ENCODE measurements at regions not wholly inside any gene's neighbourhood (a gene's known extent, or its start where the extent isn't known, plus 50 kb on each side); places are given as distances from the start of the nearest gene placed in this dataset.

DNA sequence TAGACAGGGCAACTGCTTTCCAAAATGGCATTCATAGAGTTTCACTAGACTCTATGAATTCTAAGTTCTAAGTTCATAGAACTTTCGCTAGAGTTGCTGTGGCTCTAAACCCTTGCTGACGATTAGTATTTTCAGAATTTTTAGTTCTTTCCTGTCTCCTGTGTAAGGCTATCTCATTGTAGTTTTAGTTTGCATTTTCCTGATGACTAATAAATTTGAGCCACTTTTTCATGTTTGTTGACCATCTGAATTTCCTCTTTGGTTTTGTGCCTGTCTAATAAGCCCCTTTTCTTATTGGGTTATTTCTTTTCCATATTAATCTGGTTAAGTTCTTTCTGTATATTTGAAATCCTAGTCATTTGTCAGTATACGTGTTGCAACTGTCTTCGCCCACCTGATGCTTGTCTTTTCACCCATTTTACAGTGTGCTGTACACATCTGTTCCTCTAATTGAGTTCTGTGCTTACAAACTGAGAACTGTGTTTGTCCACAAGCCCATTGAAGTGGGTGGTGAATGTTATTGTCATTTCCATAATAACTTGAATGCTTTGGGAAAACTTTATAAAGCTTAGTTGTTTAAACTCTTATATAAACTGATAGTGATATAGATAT is 177.7 kb upstream of the CDYL start:
- Histone ChIP-seq H3K4me3 (no peak overlapping the region), H3K4me1 (peaks cover 8% of the 10 kb centered on the region), H3K9me3 (no peaks in the 10 kb centered on the region), H3K27me3 (ENCODE audit: low read depth) (no peaks in the 10 kb centered on the region), H3K36me3 (no peaks in the 10 kb centered on the region), H3K27ac (no peak overlapping the region)
- TF ChIP-seq, protein P1, sequence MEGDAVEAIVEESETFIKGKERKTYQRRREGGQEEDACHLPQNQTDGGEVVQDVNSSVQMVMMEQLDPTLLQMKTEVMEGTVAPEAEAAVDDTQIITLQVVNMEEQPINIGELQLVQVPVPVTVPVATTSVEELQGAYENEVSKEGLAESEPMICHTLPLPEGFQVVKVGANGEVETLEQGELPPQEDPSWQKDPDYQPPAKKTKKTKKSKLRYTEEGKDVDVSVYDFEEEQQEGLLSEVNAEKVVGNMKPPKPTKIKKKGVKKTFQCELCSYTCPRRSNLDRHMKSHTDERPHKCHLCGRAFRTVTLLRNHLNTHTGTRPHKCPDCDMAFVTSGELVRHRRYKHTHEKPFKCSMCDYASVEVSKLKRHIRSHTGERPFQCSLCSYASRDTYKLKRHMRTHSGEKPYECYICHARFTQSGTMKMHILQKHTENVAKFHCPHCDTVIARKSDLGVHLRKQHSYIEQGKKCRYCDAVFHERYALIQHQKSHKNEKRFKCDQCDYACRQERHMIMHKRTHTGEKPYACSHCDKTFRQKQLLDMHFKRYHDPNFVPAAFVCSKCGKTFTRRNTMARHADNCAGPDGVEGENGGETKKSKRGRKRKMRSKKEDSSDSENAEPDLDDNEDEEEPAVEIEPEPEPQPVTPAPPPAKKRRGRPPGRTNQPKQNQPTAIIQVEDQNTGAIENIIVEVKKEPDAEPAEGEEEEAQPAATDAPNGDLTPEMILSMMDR (IDR thresholded peaks at IDR 0.05) = no peak
- intact Hi-C loops (cut with DNase I) = no loop called here
- ATAC-seq (no peak), DNase-seq (no peak)

DNA sequence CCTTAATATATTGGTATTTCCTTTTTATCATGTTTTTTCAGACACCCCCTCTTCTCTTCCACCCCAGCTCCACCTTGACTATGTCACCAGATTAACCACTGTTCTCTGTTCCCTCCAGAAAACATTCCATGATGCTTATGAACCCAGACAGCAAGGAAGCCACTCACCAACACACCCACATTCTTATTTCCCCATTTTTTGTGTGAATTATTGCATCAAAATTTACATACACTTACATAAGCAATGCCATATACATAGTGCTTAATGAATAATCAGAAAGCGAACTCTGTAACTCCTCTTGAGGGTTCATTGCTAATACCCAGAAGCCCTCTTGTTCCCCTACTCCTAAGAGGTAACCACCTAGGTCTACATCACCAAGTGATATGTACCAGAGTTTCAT is 182.3 kb upstream of the CDYL start:
- DNase-seq (no peak), ATAC-seq (peak in 1 of 2 donors; percentile 21)
- no peaks in the 10 kb centered on the region for H3K27me3 ChIP-seq (ENCODE audit: low read depth)
- H3K27ac ChIP-seq = no peak overlapping the region
- H3K9me3 ChIP-seq = no peaks in the 10 kb centered on the region
- intact Hi-C loops (cut with DNase I) = no loop called here
- H3K4me3 ChIP-seq = no peak overlapping the region
- no peaks in the 10 kb centered on the region for H3K36me3 ChIP-seq
- no peaks in the 10 kb centered on the region for H3K4me1 ChIP-seq
- TF ChIP-seq, protein P1 (IDR thresholded peaks at IDR 0.05) = no peak

DNA sequence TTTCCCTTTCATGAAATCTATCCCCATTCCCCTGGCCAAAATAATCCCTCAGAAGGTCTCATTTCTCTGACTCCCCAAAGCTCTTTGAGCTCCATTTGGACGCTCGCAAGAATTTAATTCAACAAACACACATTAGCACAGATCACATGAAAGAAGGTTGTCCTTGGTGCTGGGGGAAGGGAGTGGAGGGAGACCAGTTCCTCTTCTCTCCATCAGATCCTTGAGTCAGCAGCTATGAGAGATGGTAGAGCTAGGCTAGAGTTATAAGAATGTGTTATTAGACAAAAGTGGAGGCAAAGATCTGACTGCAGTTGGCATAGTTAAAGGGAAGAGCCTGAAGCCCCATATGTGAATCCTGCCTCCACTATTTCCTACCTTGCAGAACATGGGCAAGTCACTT is 184.2 kb upstream of the CDYL start:
- no peaks in the 10 kb centered on the region for H3K27me3 ChIP-seq (ENCODE audit: low read depth)
- intact Hi-C loops (cut with DNase I) = no loop called here
- ATAC-seq = no peak
- no peak for DNase-seq
- no peaks in the 10 kb centered on the region for H3K4me1 ChIP-seq
- TF ChIP-seq, protein P1 (IDR thresholded peaks at IDR 0.05) = no peak
- H3K36me3 ChIP-seq = no peaks in the 10 kb centered on the region
- H3K27ac ChIP-seq = no peak overlapping the region
- no peak overlapping the region for H3K4me3 ChIP-seq
- no peaks in the 10 kb centered on the region for H3K9me3 ChIP-seq

DNA sequence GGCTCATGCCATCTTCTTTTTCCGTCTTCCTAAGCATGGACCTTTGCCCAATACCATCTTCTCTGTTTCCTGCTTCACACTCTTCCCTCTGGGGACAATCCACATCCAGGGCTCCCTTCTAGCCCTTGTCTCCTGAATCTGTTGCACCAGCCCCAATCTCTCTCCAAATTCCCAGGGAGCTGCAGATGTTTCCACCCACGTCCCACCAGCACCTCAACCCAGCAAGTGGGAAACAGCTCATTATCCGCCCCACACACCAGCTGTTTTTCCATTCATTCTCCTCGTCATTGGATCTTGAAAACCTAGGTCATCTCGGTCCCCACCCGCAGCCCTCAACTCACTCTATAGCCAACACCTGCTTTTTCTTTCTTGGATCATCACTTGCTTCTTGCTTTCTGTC is 185.0 kb upstream of the CDYL start:
- Histone ChIP-seq H3K9me3 (no peaks in the 10 kb centered on the region), H3K27ac (no peak overlapping the region), H3K27me3 (ENCODE audit: low read depth) (no peaks in the 10 kb centered on the region), H3K4me3 (no peak overlapping the region), H3K4me1 (no peaks in the 10 kb centered on the region), H3K36me3 (no peaks in the 10 kb centered on the region)
- intact Hi-C loops (cut with DNase I) = no loop called here
- no peak for DNase-seq
- no peak for ATAC-seq
- TF ChIP-seq, protein P1 (IDR thresholded peaks at IDR 0.05) = no peak

DNA sequence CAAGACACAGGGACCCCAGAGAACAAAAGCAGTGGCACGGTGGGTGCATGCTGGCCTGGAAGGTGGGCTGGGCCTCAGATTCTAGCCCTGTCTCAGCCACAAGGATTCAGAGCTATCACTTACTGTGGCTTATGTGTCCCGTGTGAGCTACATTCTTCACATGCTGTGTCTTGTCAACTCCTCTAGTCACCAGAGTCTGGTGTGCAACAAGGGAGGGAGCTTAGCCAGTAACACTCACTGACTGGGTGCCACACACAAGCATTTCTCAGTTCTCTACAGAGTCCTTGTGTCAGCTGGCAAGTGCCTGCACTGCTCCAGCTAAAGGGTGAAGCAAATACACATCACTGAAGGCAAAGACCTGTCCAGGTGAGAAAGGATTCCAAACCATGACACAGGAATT is 186.9 kb upstream of the CDYL start:
- H3K36me3 ChIP-seq = no peaks in the 10 kb centered on the region
- no peaks in the 10 kb centered on the region for H3K9me3 ChIP-seq
- TF ChIP-seq, protein P1 (IDR thresholded peaks at IDR 0.05) = no peak
- no peak overlapping the region for H3K4me3 ChIP-seq
- intact Hi-C loops (cut with DNase I) = no loop called here
- ATAC-seq = no peak
- H3K27me3 ChIP-seq (ENCODE audit: low read depth) = no peaks in the 10 kb centered on the region
- H3K4me1 ChIP-seq = no peaks in the 10 kb centered on the region
- no peak for DNase-seq
- H3K27ac ChIP-seq = no peak overlapping the region

DNA sequence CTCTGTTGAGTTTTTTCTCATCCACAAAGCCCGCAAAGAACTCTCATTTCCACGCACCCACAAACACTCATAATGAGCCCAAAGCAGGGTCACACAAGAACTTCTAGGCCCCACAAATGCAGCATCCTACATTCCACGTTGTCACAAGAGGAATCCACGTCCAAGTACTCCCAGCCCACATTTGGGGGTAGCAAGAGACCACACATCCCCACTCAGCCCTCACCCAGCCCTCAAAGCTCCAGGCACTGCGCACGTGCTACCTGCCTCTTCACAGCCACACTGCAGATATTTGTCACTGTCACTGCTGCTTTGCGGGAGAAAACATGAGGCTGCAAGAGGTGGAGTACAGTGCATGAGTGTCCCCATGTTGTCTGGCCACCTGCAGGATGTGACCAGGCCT is 187.6 kb upstream of the CDYL start:
- intact Hi-C loops (cut with DNase I) = no loop called here
- no peaks in the 10 kb centered on the region for H3K4me1 ChIP-seq
- H3K9me3 ChIP-seq = no peaks in the 10 kb centered on the region
- no peak overlapping the region for H3K4me3 ChIP-seq
- no peaks in the 10 kb centered on the region for H3K27me3 ChIP-seq (ENCODE audit: low read depth)
- DNase-seq (no peak), ATAC-seq (no peak)
- H3K27ac ChIP-seq = no peak overlapping the region
- no peaks in the 10 kb centered on the region for H3K36me3 ChIP-seq
- TF ChIP-seq, protein P1 (IDR thresholded peaks at IDR 0.05) = no peak
